ENCODE measurements at regions not wholly inside any gene's neighbourhood (a gene's known extent, or its start where the extent isn't known, plus 50 kb on each side); places are given as distances from the start of the nearest gene placed in this dataset.

DNA sequence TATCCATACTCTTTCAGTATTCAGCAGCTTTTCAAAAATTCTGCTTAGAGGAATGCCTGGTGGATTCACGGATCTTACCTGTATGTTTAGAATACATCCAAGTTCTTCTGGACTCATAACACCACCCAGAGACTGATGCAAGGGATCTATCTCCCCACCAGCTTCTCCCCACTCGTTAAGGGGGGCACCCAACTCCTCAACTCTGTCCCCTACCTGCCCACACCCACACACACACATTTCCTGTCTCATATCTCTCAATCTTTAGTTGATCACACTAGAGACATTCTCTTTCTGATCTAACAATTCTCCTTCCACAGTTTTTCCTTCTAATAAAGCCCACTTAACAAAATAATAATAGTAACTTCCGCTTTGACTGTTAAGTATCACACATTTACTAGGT lies 110.1 kb downstream of the DLEU7 start:
- Mint-ChIP-seq H3K4me3 (ENCODE audit: unreplicated experiment) (no peak overlapping the region), H3K27me3 (ENCODE audit: unreplicated experiment) (peaks cover 5% of the 10 kb centered on the region), H3K4me1 (ENCODE audit: unreplicated experiment) (peaks cover 24% of the 10 kb centered on the region), H3K27ac (ENCODE audit: unreplicated experiment) (no peak overlapping the region), H3K9me3 (ENCODE audit: unreplicated experiment) (peaks cover 4% of the 10 kb centered on the region), H3K36me3 (ENCODE audit: unreplicated experiment) (no peaks in the 10 kb centered on the region)
- no peak for DNase-seq (ENCODE audit: extremely low spot score, unreplicated experiment)
- TF ChIP-seq, protein P1, sequence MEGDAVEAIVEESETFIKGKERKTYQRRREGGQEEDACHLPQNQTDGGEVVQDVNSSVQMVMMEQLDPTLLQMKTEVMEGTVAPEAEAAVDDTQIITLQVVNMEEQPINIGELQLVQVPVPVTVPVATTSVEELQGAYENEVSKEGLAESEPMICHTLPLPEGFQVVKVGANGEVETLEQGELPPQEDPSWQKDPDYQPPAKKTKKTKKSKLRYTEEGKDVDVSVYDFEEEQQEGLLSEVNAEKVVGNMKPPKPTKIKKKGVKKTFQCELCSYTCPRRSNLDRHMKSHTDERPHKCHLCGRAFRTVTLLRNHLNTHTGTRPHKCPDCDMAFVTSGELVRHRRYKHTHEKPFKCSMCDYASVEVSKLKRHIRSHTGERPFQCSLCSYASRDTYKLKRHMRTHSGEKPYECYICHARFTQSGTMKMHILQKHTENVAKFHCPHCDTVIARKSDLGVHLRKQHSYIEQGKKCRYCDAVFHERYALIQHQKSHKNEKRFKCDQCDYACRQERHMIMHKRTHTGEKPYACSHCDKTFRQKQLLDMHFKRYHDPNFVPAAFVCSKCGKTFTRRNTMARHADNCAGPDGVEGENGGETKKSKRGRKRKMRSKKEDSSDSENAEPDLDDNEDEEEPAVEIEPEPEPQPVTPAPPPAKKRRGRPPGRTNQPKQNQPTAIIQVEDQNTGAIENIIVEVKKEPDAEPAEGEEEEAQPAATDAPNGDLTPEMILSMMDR (IDR thresholded peaks at IDR 0.05): no peak

DNA sequence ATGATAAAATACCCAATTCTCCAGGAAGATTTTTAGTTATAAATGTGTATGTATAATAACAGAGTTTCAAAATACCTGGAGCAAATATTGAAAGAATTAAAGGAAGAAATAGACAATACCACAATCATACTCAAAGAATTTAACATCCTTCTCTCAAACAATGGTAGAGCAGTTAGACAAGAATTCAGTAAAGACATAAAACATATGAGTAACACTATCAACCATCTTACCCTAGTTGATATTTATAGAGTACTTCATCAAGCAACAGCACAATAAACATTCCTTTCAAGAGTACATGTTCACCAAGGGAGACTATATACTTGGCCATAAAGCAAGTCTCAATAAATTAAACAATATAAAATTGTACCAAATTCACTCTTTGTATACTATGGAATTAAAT lies 108.4 kb downstream of the DLEU7 start:
- TF ChIP-seq, protein P1 (IDR thresholded peaks at IDR 0.05): no peak
- H3K27ac Mint-ChIP-seq (ENCODE audit: unreplicated experiment): no peak overlapping the region
- no peak for DNase-seq (ENCODE audit: extremely low spot score, unreplicated experiment)
- H3K36me3 Mint-ChIP-seq (ENCODE audit: unreplicated experiment): no peaks in the 10 kb centered on the region
- H3K4me3 Mint-ChIP-seq (ENCODE audit: unreplicated experiment): no peak overlapping the region
- peaks cover 24% of the 10 kb centered on the region for H3K4me1 Mint-ChIP-seq (ENCODE audit: unreplicated experiment)
- peaks cover 15% of the 10 kb centered on the region for H3K27me3 Mint-ChIP-seq (ENCODE audit: unreplicated experiment)
- H3K9me3 Mint-ChIP-seq (ENCODE audit: unreplicated experiment): peaks cover under 1% of the 10 kb centered on the region

DNA sequence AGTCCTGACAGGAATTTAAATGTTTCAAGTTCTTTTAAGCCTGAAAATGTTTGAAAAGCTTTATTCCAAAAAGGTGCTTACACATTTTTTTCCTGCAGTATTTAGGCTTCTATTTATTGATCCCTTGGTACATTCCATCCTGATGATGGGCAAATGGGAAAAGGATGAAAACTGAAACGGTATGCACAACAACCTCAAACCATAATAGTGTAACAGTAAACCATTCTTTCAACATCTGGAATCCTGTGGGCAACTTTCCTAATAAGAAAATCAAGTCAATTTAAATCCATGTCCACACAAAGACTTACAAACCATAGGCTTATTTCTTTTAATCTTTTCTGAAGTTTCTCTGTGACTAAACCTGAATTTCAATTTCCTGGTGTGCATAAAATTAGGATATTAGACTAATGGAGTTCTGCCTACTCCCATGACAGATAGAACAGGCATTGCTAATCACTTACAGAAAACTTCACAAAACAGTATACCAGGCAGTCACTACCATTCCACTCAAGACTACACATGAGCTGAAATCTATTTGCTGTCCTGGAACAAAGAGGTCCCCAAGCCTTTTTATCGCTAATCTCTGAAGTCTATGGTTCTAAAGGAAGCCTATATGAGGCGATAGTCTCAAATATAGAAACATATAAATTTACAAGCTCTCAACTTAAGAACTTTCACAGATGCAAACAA lies 103.3 kb downstream of the DLEU7 start:
- DNase-seq (ENCODE audit: extremely low spot score, unreplicated experiment): no peak
- TF ChIP-seq, protein P1 (IDR thresholded peaks at IDR 0.05): no peak
- peaks cover 9% of the 10 kb centered on the region for H3K4me1 Mint-ChIP-seq (ENCODE audit: unreplicated experiment)
- no peak overlapping the region for H3K4me3 Mint-ChIP-seq (ENCODE audit: unreplicated experiment)
- H3K27ac Mint-ChIP-seq (ENCODE audit: unreplicated experiment): no peak overlapping the region
- no peaks in the 10 kb centered on the region for H3K9me3 Mint-ChIP-seq (ENCODE audit: unreplicated experiment)
- H3K27me3 Mint-ChIP-seq (ENCODE audit: unreplicated experiment): peaks cover 19% of the 10 kb centered on the region
- no peaks in the 10 kb centered on the region for H3K36me3 Mint-ChIP-seq (ENCODE audit: unreplicated experiment)

DNA sequence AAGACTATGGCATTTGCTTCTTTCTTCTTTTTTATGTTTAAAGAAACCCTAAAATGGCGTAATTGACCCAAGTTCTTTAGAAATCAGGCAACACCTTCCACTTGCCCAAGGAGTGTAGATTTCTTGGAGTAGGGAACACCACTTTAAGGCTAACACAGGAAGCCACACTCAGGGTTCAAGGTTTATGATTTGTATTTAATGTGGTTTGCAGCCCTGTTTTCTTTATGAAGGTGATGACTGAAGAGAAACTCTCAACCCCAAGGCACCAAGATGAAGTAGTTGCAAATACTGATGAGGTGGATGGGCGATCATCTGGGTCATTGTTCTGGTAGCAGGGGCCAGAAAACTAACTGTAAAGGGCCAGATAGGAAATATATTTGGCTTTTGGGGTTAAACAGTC lies 101.1 kb downstream of the DLEU7 start:
- Mint-ChIP-seq H3K4me1 (ENCODE audit: unreplicated experiment) (no peaks in the 10 kb centered on the region), H3K4me3 (ENCODE audit: unreplicated experiment) (no peak overlapping the region), H3K27ac (ENCODE audit: unreplicated experiment) (no peak overlapping the region), H3K27me3 (ENCODE audit: unreplicated experiment) (peaks cover 19% of the 10 kb centered on the region), H3K9me3 (ENCODE audit: unreplicated experiment) (no peaks in the 10 kb centered on the region), H3K36me3 (ENCODE audit: unreplicated experiment) (no peaks in the 10 kb centered on the region)
- DNase-seq (ENCODE audit: extremely low spot score, unreplicated experiment): no peak
- TF ChIP-seq, protein P1 (IDR thresholded peaks at IDR 0.05): no peak

DNA sequence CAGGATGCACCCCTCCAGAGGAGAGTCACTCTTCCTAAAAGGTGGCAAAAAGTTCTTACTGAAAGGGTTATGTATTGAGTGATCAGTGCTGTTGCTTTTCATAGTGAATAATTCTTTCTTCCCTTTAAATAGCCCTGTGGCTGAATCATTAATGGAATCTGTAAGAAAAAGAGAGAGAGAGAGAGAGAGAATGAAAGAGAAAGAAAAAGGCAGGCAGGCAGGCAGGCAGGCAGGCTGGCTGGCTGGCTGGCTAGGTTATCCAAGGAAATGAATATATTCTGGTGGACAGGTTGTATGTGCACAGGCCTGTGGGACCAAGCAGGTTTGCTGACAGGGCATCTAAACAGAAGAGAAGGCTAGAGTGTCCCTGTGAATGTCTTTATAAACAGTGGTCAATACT lies 100.5 kb downstream of the DLEU7 start:
- Mint-ChIP-seq H3K36me3 (ENCODE audit: unreplicated experiment) (no peaks in the 10 kb centered on the region), H3K4me1 (ENCODE audit: unreplicated experiment) (no peaks in the 10 kb centered on the region)
- TF ChIP-seq, protein P1 (IDR thresholded peaks at IDR 0.05): no peak

More for the DNA sequence above, 100.5 kb downstream of the DLEU7 start:
- Mint-ChIP-seq H3K4me3 (ENCODE audit: unreplicated experiment) (no peak overlapping the region), H3K9me3 (ENCODE audit: unreplicated experiment) (no peaks in the 10 kb centered on the region), H3K27me3 (ENCODE audit: unreplicated experiment) (peaks cover 21% of the 10 kb centered on the region), H3K27ac (ENCODE audit: unreplicated experiment) (no peak overlapping the region)
- DNase-seq (ENCODE audit: extremely low spot score, unreplicated experiment): no peak
